ENCODE measurements at regions not wholly inside any gene's neighbourhood (a gene's known extent, or its start where the extent isn't known, plus 50 kb on each side); places are given as distances from the start of the nearest gene placed in this dataset.
"Not testable (repeated sequence)": the region's sequence is repeated elsewhere in the genome, so short reads cannot be mapped to it uniquely, and the experiment has no call there.

GRCh38 chr2:185502351-185502750, 236.3 kb upstream of the FSIP2 start:
- Histone ChIP-seq H3K4me1 (ENCODE audit: low read depth, poor library complexity, severe bottlenecking) (no peaks in the 10 kb centered on the region), H3K4me3 (IDR thresholded peaks at IDR 0.05; ENCODE audit: insufficient read depth, low read depth, low read length) (no peak overlapping the region), H3K79me2 (ENCODE audit: insufficient read depth, low read depth) (no peaks in the 10 kb centered on the region), H3K36me3 (ENCODE audit: insufficient read depth) (no peaks in the 10 kb centered on the region), H3K9ac (no peak overlapping the region), H3K27me3 (ENCODE audit: insufficient read depth, low read depth) (no peaks in the 10 kb centered on the region), H3K27ac (no peak overlapping the region), H3K4me2 (no peak overlapping the region), H4K20me1 (ENCODE audit: insufficient read depth) (no peaks in the 10 kb centered on the region), H2AFZ (ENCODE audit: low read depth) (no peak overlapping the region)
- TF ChIP-seq CTCF (conservative IDR thresholded peaks at IDR 0.05; ENCODE audit: low read depth, low read length), result no peak

GRCh38 chr2:185507719-185508118, 230.9 kb upstream of the FSIP2 start:
- Histone ChIP-seq H3K4me2 (no peak overlapping the region), H3K4me3 (IDR thresholded peaks at IDR 0.05; ENCODE audit: insufficient read depth, low read depth, low read length) (no peak overlapping the region), H3K36me3 (ENCODE audit: insufficient read depth) (no peaks in the 10 kb centered on the region), H3K27me3 (ENCODE audit: insufficient read depth, low read depth) (no peaks in the 10 kb centered on the region), H3K4me1 (ENCODE audit: low read depth, poor library complexity, severe bottlenecking) (no peaks in the 10 kb centered on the region), H3K79me2 (ENCODE audit: insufficient read depth, low read depth) (no peaks in the 10 kb centered on the region), H2AFZ (ENCODE audit: low read depth) (no peak overlapping the region), H4K20me1 (ENCODE audit: insufficient read depth) (no peaks in the 10 kb centered on the region), H3K9ac (no peak overlapping the region), H3K27ac (no peak overlapping the region)
- TF ChIP-seq CTCF (conservative IDR thresholded peaks at IDR 0.05; ENCODE audit: low read depth, low read length), result no peak

- Histone ChIP-seq H3K9ac (no peak overlapping the region), H3K4me1 (ENCODE audit: low read depth, poor library complexity, severe bottlenecking) (no peaks in the 10 kb centered on the region), H3K4me2 (no peak overlapping the region), H3K27ac (no peak overlapping the region), H3K79me2 (ENCODE audit: insufficient read depth, low read depth) (no peaks in the 10 kb centered on the region), H3K4me3 (IDR thresholded peaks at IDR 0.05; ENCODE audit: insufficient read depth, low read depth, low read length) (no peak overlapping the region), H3K27me3 (ENCODE audit: insufficient read depth, low read depth) (no peaks in the 10 kb centered on the region), H4K20me1 (ENCODE audit: insufficient read depth) (no peaks in the 10 kb centered on the region), H3K36me3 (ENCODE audit: insufficient read depth) (no peaks in the 10 kb centered on the region), H2AFZ (ENCODE audit: low read depth) (no peak overlapping the region)
- no peak for TF ChIP-seq CTCF (conservative IDR thresholded peaks at IDR 0.05; ENCODE audit: low read depth, low read length)
These were observed 228.5 kb upstream of the FSIP2 start for GRCh38 chr2:185510060-185510459.

- TF ChIP-seq CTCF (conservative IDR thresholded peaks at IDR 0.05; ENCODE audit: low read depth, low read length), result no peak
- no peaks in the 10 kb centered on the region for H3K27me3 ChIP-seq (ENCODE audit: insufficient read depth, low read depth)
- no peaks in the 10 kb centered on the region for H3K4me1 ChIP-seq (ENCODE audit: low read depth, poor library complexity, severe bottlenecking)
- H3K4me3 ChIP-seq (IDR thresholded peaks at IDR 0.05; ENCODE audit: insufficient read depth, low read depth, low read length), result no peak overlapping the region
- no peaks in the 10 kb centered on the region for H4K20me1 ChIP-seq (ENCODE audit: insufficient read depth)
- no peak overlapping the region for H3K27ac ChIP-seq
- no peaks in the 10 kb centered on the region for H3K79me2 ChIP-seq (ENCODE audit: insufficient read depth, low read depth)
- H2AFZ ChIP-seq (ENCODE audit: low read depth), result no peak overlapping the region
- H3K36me3 ChIP-seq (ENCODE audit: insufficient read depth), result no peaks in the 10 kb centered on the region
- no peak overlapping the region for H3K4me2 ChIP-seq
- H3K9ac ChIP-seq, result no peak overlapping the region
These were observed 226.7 kb upstream of the FSIP2 start for GRCh38 chr2:185511925-185512324.

- no peak overlapping the region for H3K27ac ChIP-seq
- no peak overlapping the region for H2AFZ ChIP-seq (ENCODE audit: low read depth)
- H3K9ac ChIP-seq, result no peak overlapping the region
- no peaks in the 10 kb centered on the region for H3K79me2 ChIP-seq (ENCODE audit: insufficient read depth, low read depth)
- TF ChIP-seq CTCF (conservative IDR thresholded peaks at IDR 0.05; ENCODE audit: low read depth, low read length), result 0 out of 2 replicates have a peak, but pooled peaks have one; percentile 25
- H3K4me3 ChIP-seq (IDR thresholded peaks at IDR 0.05; ENCODE audit: insufficient read depth, low read depth, low read length), result no peak overlapping the region
- H3K4me1 ChIP-seq (ENCODE audit: low read depth, poor library complexity, severe bottlenecking), result no peaks in the 10 kb centered on the region
- no peak overlapping the region for H3K4me2 ChIP-seq
- no peaks in the 10 kb centered on the region for H3K36me3 ChIP-seq (ENCODE audit: insufficient read depth)
- no peaks in the 10 kb centered on the region for H3K27me3 ChIP-seq (ENCODE audit: insufficient read depth, low read depth)
- no peaks in the 10 kb centered on the region for H4K20me1 ChIP-seq (ENCODE audit: insufficient read depth)
These were observed 216.1 kb upstream of the FSIP2 start for GRCh38 chr2:185522472-185522871.

- not testable (repeated sequence) for H3K9ac ChIP-seq; H3K36me3 ChIP-seq (ENCODE audit: insufficient read depth); H4K20me1 ChIP-seq (ENCODE audit: insufficient read depth); H3K4me2 ChIP-seq; H3K4me1 ChIP-seq (ENCODE audit: low read depth, poor library complexity, severe bottlenecking); H3K4me3 ChIP-seq (IDR thresholded peaks at IDR 0.05; ENCODE audit: insufficient read depth, low read depth, low read length); H2AFZ ChIP-seq (ENCODE audit: low read depth); H3K79me2 ChIP-seq (ENCODE audit: insufficient read depth, low read depth); H3K27me3 ChIP-seq (ENCODE audit: insufficient read depth, low read depth); H3K27ac ChIP-seq
These were observed 214.4 kb upstream of the FSIP2 start for GRCh38 chr2:185524242-185524641.

Data from KMS-11 (cell line).